Dermis blood vessel endothelial cell (primary cell): ENCODE measurements at regions not wholly inside any gene's neighbourhood (a gene's known extent, or its start where the extent isn't known, plus 50 kb on each side); places are given as distances from the start of the nearest gene placed in this dataset.

ENCODE experiments used
- DNase-seq: peaks from one replicate; pipeline ENCODE4 v3.0.0; 2010

DNA sequence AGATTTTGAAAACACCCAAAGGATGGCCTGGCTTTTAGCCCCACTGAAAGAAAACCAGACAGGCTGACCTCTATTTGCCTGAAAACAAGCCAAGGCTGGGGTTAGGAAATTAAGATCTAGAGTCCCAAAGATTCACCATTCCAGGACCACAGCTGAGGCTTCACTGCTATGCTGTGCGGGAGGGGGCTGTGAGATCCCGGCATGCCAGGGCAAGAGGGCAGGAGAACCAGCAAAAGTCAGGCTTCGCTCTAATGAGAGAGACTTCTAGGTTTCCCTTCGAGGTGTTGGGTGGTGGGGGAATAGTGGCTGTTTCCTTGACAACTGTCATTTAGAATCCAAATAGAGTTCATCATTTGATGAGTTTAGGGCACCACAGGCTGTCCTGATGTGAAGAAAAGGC, 152.9 kb upstream of the NFIB start:
- DNase-seq: no peak

- DNase-seq: no peak
These were observed 152.5 kb upstream of the NFIB start for GRCh38 chr9:14466429-14466818.

GRCh38 chr9:14462950-14463349, 149.0 kb upstream of the NFIB start:
- no peak for DNase-seq

DNA sequence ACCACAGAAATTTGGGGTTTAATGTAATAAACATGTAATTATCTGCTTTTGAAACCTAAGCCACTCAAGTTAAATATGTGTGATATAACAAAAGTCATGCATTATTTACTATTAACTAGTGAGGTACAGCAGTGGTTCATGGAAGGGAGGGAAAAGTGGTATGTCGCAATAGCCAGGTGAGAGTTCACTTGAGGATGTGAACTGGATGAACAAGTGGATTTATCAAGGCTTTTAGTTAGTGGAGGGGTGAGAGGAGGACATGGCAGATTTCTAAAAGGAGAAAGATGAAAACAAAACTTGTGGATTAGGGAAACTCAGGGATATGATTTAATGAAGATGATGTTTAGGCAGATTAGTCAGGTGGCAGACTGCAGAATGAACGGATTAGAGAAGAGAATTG, 141.3 kb upstream of the NFIB start:
- no peak for DNase-seq

GRCh38 chr9:14453286-14453685, 139.3 kb upstream of the NFIB start:
- no peak for DNase-seq

GRCh38 chr9:14452539-14452938, 138.6 kb upstream of the NFIB start:
- no peak for DNase-seq

DNA sequence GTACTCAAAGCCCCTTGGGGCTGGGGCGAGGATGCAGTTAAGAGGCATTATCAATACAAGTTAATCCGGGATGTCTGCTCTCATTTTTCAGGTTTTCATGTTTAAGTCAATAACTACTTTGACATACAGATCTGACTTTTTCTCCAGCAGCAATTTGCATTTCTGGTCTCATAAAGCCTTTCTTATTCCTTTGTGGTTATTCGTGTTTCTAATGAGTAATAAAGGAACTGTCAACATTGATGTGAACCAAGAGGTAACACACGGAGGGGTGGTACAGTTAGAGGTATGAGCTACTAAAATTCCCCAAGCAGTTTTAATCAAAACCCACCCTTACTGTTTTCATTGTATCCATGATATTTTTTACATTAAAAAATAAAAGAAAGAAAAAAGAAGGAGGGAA, 138.0 kb upstream of the NFIB start:
- DNase-seq: no peak

- DNase-seq: no peak
These were observed 133.2 kb upstream of the NFIB start for GRCh38 chr9:14447103-14447502.

DNA sequence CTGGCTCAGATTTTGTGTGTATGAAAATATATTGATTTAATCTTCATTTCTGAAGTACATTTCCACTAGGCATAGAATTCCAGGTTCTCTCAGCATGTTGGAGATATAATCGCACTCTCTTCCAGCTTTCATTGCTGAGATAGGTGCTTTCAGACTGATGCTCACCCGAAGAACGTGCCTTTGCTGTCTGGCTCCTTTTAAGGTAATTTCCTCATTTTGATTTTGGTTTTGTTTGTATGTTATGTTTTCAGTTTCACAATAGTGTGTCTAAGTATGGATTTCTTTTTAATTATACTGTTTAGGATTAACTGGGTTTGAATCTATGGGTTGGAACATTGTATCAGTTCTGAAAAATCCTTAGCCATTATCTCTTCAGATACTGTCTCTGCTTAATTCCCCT, 132.0 kb upstream of the NFIB start:
- DNase-seq: no peak

DNA sequence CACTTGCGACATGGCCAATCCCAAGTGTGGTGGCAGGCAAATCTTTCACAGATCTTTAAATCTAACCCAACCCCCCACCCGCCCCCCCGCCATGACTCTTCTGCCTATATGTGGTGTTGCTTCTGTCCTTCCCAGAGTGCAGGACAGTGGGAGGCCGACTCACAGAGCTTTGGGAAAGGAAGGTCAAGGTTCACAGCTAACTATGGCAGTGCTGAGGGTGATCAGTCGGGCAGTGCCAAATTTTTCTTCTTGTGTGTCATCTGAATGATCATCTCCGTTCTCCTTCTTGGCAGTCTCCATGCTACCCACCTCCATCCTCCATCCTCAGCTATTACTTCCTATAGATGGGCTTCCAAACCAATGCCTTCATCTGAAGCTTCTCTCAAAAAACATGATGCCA, 129.0 kb upstream of the NFIB start:
- no peak for DNase-seq

- DNase-seq: no peak
These were observed 128.2 kb upstream of the NFIB start for GRCh38 chr9:14441976-14442651.

- DNase-seq: no peak
These were observed 127.2 kb upstream of the NFIB start for GRCh38 chr9:14441115-14441514.

- DNase-seq: no peak
These were observed 126.1 kb upstream of the NFIB start for GRCh38 chr9:14440062-14440461.

GRCh38 chr9:14439555-14439954, 125.6 kb upstream of the NFIB start:
- no peak for DNase-seq

DNA sequence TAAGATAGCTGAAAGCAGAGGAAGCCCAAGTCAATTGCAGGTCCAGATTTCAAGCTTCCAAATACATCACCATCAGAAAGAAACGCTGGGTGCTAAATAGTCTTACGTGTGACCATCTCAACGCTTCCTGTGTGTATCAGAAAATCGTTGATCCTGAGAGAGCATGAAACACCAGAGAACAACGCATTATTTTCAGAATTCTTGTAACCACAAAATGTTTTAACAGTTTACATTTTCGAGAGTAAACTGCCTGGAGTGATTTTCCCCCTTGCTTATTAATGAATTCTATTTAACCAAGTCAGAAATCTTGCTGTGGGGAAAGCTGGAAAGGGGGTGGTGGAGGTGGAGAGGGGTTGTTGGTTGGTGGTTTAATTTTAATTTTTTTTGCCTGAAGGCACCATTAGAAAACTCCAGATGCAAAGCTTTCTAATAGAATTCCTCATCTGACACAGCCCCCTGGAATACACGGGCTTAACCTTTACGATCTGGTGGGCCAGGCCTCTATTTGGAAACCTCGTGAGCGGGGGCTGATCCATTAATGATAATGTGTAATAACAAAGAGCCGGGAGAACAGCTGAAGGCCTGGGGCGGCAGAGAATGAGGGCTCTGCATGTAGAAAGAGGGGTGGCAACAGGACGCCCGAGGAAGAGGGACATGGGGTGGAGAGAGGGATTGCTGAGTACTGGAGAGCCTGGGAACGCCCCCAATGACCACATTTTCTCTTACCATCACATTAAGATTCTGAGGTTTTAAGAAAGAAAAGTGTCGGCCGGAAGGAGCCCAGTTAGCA, 124.5 kb upstream of the NFIB start:
- no peak for DNase-seq

- peak; percentile 81 for DNase-seq
These were observed 123.7 kb upstream of the NFIB start for GRCh38 chr9:14437354-14438231.

DNA sequence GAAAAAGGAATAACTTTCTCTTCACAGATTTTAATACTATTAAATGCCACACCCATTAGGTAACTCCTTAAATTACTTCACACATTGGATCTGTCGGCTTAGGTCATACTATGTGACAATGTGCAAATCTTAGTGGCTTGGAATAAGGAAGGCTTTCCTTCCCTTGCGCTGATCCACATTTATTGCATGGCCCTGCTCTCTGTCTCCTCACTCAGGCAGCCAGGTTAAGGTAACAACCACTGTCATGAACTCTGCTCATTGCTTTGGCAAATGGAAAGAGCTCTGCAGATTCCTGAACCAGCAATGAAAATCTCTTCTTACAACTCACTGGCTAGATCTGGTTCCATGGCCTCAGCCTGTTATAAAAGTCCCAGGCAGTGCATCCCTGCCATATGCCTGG, 121.9 kb upstream of the NFIB start:
- no peak for DNase-seq

DNA sequence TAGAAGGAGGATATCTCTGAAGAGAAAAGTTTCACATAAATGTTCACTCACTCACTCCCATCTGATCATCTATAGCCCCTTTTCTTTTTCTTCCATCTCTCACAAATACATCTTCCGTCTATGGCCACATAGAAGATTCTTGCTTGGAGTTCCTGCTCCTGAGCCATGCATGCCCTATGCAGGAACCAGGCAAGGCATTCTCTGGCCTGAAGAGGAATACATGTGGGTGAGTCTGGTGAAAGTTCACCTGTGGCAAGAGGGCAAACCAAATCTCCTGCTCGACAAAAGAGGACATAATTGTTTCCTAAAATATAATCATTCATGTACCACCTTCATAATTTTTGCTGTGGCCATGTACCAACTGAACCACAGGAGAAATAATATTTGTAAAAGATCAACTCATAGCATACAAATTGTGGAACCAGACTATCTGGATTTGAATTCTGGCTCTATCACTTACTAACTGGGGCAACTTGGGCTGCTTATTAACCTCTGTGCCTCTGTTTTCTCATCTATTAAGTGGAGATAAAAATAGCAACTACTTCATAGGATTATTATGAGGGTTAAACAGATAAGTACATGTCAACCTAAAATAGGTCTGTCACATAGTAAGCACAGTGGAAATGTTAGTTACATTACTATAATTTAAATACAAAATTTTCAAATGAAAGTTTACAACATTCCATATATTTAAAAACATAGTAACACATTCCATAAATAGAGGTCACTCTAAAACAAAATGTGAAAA, 121.2 kb upstream of the NFIB start:
- no peak for DNase-seq

DNA sequence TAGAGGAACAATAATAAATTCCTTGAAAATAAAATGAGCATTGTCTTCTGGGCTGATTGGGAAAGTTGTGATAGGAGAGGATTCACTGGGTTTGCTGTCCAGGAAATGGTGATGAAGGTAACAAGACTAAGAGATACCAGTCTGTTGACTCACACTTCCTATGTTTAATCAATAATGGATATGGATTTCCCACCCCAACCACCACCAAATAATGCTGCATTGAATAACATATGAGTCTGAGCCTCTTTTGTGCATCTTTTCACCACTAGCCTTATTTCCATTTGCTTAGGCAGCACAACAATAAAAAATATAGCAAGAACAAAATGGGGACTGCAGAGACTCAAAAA, 120.2 kb upstream of the NFIB start:
- DNase-seq: no peak

DNA sequence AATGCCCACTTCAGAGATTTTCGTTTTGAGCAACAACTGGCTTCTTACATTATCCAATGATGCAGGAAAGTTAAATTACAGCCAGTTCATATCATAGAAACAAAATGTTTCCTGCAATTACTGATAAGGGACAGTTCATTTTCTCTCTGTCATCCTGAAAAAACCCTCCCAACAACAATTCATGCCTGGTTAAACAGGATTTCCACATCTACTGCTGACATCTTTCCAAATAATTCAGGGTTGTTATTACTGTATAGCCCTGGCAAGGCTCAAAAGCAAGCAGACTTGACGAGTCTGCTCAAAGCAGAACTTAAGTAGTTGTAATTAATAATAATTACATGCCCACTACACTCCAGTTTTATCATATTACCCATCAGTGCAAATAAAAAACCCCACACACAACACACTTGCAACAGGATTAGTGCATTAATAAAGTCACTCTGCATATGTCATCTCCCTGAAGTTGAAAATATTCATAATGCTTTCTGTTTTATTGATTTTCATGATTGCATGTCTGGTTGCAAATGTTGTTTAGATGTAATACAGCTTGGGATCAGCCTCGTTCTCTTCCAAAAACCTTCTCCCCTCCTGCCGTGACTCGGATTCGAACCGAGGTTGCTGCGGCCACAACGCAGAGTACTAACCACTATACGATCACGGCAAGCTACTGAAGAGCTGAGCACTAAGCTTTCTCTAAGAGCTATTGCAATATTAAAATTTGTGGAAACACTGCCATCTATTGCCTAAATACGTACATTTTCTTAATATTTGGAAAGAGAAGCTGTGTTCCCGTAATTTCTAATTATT, 119.6 kb upstream of the NFIB start:
- DNase-seq: peak; percentile 81

DNA sequence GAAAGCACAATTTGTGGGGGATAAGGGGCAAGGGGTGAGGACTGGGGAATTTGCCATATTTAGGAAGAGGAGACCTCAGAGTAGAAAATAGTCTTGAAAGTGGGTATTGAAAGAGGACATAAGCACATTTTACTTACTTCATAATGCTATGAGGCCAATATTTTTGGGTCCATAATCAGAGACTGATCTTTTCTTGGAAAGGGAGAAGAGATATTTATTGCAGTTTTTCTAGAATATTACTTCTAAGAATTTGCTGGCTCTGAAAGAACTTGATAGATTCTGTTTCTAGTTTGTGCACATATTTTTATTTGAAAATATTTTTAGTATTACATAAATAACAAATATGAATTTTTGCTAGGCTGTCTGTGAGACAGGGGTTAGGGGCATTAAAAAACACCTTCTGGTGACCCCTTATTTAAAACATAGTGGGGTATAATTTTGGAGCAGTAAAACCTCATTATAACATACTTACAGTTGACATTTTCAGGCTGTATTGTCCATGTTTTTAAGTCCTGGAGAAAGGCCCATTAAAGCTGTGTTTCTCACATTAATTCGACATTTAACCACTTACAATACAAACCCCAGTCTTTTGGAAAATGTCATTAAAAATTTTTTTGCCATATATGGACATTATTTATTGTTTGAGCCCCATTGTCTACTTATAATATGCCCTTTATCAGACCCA, 118.9 kb upstream of the NFIB start:
- no peak for DNase-seq
